Smooth muscle cell of the brain vasculature (primary cell): ENCODE measurements at regions not wholly inside any gene's neighbourhood (a gene's known extent, or its start where the extent isn't known, plus 50 kb on each side); places are given as distances from the start of the nearest gene placed in this dataset.
"Not testable (repeated sequence)": the region's sequence is repeated elsewhere in the genome, so short reads cannot be mapped to it uniquely, and the experiment has no call there.

Source experiments
- DNase-seq: peaks from one replicate; pipeline ENCODE4 v3.0.0-alpha.2; 2012; ENCODE audit warnings: low read depth, low spot score

GRCh38 chr9:17888964-17889363 is 310.1 kb downstream of the SH3GL2 start:
- DNase-seq, result not testable (repeated sequence)

- DNase-seq, result no peak
These were observed 315.8 kb downstream of the SH3GL2 start for GRCh38 chr9:17894501-17895160.

GRCh38 chr9:17900606-17901005 is 321.7 kb downstream of the SH3GL2 start:
- DNase-seq, result no peak

- DNase-seq, result no peak
These were observed 326.5 kb downstream of the SH3GL2 start for GRCh38 chr9:17905366-17905765.

GRCh38 chr9:17905781-17906175 is 326.9 kb downstream of the SH3GL2 start:
- DNase-seq, result no peak

GRCh38 chr9:17906176-17906840 is 327.4 kb downstream of the SH3GL2 start:
- no peak for DNase-seq

- DNase-seq, result no peak
These were observed 328.2 kb downstream of the SH3GL2 start for GRCh38 chr9:17906841-17907778.

- DNase-seq, result no peak
These were observed 329.1 kb downstream of the SH3GL2 start for GRCh38 chr9:17907779-17908508.

- DNase-seq, result no peak
These were observed 347.4 kb downstream of the SH3GL2 start for GRCh38 chr9:17926246-17926645.

GRCh38 chr9:17927616-17928015 is 348.8 kb downstream of the SH3GL2 start:
- DNase-seq, result no peak

GRCh38 chr9:17928228-17928627 is 349.4 kb downstream of the SH3GL2 start:
- no peak for DNase-seq

GRCh38 chr9:17928768-17929167 is 349.9 kb downstream of the SH3GL2 start:
- DNase-seq, result no peak

GRCh38 chr9:17929506-17929905 is 350.6 kb downstream of the SH3GL2 start:
- no peak for DNase-seq

- no peak for DNase-seq
These were observed 351.2 kb downstream of the SH3GL2 start for GRCh38 chr9:17930071-17930470.

- no peak for DNase-seq
These were observed 357.5 kb downstream of the SH3GL2 start for GRCh38 chr9:17936365-17936764.

- DNase-seq, result no peak
These were observed 359.3 kb downstream of the SH3GL2 start for GRCh38 chr9:17938035-17938655.

GRCh38 chr9:17942498-17942897 is 363.6 kb downstream of the SH3GL2 start:
- no peak for DNase-seq

GRCh38 chr9:17955409-17955808 is 376.5 kb downstream of the SH3GL2 start:
- DNase-seq, result no peak

- DNase-seq, result no peak
These were observed 379.5 kb downstream of the SH3GL2 start for GRCh38 chr9:17958363-17958762.

- no peak for DNase-seq
These were observed 383.9 kb downstream of the SH3GL2 start for GRCh38 chr9:17962747-17963146.

GRCh38 chr9:17963498-17963897 is 384.6 kb downstream of the SH3GL2 start:
- DNase-seq, result no peak
